Midbrain (tissue), 1 donor: ENCODE measurements at regions not wholly inside any gene's neighbourhood (a gene's known extent, or its start where the extent isn't known, plus 50 kb on each side); places are given as distances from the start of the nearest gene placed in this dataset.
"Not testable (repeated sequence)": the region's sequence is repeated elsewhere in the genome, so short reads cannot be mapped to it uniquely, and the experiment has no call there.

Experiments
- DNase-seq: peaks from one replicate; lab custom pipeline; 2025; lab: John Stamatoyannopoulos, UW

DNA sequence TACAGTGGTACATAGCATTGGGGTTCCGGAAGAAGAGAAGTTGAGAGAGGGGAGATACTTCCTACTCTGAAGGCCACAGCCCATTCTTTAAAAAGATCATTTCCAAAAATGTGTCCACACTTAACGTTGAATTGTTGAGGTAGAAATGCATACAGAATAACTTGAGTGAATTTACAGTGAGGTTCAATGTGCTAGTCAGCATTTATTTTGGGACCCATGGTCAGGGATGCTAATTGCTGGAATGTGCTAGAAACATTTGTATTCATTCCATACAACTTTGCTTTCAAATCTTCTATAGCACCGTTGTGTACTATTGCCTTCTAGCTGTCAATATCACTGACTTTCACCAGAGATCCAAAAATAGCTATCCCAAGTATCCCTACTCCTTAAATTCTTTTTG is 325.9 kb downstream of the SATB2 start:
- no peak for DNase-seq

DNA sequence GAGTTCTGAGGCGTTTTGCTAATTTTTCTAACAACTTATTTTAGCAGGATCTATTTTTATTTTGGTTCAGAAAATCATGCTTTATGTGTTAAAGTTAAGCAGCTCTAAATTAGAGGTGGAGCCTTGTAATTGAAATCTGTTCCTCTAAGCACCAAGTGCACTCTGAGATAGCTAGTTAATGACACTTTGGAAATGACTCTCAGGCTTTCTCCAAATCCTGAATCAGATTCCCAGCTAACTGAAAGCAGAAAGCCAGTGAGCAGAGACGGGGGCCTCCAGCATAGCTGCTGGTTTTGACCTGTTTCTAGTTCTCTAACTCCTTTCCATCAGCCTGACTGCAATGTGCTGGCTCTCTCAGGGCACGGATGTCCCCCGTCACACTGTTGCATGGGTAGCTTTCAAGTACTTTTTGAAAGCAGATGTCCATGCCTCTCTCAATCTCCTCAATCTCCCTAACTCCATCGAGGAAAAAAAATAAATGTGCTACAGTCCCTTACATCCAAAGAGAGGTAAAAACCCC is 326.5 kb downstream of the SATB2 start:
- no peak for DNase-seq

DNA sequence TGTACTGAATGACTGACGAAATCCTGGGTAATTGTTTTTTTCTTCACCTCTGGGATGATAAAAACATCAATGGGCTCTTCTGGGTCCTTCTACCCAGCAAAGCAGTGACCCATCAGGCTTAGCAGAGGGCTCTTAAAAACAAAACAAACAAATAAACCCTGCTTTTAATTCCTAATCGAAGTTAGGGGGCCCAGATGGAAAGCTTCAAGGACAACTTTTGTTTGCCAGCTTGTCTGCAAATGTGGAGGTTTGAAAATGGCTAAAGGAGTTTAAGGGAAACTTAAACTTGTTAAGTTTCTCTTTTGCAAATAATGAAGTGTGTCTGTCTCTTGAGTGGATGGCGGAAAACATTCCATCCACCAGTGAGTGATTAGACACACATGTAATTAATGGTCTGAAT is 327.2 kb downstream of the SATB2 start:
- DNase-seq = no peak

DNA sequence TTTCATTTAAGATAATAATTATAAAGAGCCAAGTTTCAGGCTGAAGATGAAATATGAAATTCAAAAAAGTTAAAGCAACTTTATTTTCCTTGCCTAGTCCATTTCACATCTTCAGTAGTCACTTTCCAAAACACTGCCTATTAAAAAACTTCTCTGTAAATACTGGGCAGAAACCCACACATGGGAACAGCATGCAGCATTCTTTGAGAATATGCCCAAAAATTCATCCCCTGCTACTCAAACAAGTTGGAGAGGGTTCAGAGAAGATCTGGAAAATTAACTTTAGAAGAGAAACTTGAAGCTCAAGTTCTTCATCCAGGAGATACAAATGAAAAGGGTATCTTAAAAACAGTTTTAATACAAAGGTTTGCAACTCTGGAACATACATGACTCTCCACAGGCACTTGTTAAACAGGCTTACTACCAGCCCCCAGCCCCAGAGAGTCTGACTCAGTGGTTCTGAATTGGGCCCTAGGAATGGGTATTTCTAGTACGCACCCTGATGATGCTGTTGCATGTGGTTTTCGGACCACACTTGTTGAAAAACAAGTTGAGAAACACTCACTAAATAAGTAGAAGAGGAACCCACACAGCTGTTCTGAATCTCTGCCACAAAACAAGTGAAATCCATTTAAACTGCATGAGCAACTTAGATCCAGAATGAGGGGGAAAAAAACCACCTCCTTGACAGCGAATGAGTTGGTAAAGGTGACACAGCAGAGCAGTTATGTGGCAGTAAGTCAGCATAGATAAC is 329.1 kb downstream of the SATB2 start:
- DNase-seq = no peak

DNA sequence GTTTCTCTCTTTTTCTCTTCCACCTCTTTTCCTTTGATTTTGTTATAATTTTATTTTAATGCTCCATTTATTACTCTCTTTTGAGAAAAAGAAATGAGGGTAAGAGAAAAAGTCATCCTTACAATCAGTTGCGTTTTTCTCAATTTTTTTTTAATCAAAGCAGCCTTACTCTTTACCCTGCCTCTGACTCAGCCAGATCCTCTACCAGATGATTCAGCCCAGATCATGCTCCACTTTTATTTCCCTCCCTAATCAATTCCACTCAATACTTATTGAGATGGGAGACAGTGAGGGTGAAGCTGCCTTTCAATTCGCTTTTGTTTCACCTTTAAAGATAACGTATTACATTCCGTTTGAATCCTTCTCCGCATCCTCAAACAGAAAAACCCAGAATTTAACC is 337.9 kb downstream of the SATB2 start:
- no peak for DNase-seq

DNA sequence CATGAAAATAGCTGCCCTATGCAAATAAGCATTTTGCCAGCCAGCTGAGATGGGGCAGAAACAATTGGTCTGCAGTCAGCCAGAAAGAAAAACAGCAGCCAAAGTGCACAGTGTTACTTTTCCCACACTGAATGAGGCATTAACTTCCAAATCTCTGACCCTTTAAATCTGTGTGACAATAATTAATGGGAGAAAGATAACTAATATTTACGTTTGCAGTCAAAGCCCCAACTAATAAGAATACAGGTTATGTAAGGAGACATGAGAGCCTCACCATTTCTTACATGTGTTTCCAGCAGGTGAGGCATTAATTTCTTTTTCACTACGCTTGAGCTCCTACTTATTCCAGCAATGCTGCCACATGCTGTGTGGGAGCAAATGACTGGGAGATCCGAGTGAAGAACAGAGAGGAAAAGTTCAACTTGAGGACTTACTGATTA is 339.0 kb downstream of the SATB2 start:
- DNase-seq = no peak

DNA sequence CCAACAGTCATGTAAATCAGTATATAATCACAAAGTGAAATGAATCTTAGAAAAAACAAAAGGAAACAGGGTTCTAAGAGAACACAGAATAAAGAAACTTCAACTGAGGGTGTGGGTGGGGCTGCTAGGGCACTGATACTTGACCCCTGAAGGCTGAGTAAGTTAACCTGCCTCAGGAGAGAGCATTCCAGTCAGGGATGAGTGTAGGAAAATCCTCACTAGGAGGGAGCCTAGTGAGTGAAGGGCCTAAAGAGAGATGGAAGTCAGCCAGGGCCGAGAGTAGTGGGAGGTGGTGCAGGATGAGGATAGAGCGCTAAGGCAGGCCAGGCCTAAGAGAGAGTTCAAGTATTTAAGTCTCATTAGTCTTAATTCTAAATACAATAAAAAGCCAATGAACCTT is 342.6 kb downstream of the SATB2 start:
- DNase-seq = no peak

DNA sequence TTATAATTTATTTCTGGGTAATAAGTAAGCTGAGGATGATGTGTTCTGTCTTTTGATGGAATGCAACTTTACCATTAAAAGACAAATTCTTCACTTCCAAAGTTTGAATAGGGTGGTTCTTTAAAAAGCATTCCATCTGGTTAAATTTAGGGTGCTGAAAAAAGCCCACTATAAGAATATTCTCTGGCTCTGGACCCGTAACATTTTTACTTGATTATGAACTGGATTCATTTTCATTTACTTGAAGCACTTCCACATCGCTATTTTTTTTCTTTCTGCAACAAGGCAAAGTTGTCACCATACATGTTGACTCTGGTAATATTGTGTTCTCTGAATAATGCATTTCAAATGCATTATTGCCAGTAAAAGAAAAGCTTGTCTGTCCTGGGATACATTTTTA is 344.6 kb downstream of the SATB2 start:
- DNase-seq = no peak

DNA sequence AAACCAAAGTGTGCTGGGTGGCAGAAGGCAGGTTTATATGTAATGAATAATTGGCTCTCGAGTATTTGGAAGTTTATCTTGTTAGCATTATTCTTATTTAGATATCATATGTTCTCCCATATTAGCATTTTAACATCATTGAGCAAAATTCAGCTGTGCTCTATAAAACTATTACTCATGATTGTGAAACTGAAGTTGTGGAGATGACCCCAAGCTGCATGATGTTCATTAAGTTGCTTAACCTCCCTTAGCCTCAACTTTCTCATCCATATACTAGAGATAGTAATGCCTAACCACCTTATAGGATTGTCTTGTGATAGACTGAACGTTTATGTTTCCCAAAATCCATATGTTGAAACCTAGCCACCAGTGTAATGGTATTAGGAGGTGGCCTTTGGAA is 346.3 kb downstream of the SATB2 start:
- DNase-seq = no peak

DNA sequence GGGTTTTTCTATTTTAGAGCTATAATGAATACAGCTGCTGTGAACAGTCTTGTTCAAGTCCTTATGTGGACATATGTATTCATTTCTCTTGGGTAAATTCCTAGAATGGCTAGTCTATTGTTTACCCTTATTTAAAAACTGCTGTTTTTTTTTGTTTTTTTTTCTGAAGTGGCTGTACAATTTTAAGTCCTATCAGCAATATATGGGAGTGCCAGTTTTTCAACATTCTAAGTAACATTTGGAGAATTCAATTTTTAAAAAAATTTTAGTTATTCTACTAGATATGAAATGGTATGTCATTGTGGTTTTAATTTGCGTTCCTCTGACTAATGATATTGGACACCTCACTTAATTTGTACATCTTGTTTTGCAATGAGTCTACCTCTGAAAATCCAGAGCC is 349.7 kb downstream of the SATB2 start:
- no peak for DNase-seq

DNA sequence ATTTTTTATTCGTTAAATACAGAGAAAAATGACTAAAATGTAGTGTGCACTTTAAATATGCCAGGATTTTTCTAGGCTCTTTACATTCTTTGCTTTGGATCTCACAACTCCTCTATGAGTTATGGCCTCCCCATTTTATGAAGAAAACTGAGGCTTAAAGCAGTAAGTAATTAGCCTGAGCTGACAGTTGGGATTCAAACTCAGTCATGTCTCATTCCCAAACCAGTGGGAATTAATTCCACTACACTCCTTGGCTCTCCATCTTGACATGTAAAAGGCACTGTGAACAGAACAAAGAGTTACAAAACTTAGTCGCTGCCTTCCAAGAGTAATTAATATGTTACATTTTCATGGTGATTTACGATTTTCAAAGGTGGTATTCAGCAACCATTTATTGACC is 351.9 kb downstream of the SATB2 start:
- DNase-seq = no peak

DNA sequence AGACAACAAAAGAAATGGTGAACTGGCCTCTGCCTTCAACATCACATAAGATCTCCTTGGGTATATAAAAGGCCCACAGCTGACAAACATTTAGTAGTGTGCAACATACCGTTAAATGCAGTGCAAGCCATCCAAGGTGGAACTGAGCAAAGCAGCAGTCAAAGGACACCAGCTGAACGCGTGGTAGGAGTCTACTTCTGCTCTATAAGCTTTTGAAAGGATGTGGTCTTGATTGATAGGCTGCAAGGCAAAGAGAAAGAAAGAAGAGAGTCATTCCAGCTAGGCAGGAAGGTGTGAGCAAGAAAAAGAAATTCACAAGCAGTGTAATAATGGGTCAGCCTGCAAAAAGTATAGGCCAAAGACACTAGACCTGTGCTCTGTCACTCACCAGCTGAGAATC is 356.3 kb downstream of the SATB2 start:
- no peak for DNase-seq

DNA sequence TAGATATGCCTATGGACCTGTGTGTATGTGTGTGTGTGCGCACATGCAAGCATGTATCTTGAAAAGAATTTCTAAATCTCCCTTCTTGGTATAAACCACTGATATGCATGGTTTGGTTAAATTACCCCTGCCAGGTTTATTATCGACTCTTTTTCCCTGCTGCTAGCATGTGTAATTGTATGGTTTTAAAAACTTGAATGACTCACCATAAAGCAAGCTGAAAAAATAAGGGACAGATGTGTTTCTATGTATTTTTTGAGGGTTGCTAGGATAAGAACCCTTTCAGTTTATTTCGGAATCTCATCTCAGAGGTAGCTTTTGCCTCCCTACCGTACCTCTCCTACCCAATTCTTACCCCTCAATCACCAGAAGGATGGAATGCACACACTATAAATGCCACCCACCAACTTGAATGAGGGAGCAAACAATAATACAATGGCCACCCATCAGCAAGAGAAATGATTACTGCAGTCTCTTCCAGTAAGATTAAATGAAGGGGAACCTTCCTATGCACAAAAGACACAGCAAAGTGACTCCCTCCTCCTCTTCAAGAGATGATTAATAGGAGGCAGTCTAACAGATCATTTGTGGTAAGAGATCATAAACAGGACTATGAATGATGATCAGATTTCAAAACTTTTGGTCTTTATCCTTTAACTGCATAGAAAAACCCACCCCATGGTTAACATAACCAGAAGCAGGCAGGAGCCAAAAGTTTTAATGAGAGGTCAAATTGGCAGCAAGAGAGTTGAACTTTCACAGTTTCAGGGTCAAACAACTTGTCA is 357.2 kb downstream of the SATB2 start:
- no peak for DNase-seq

DNA sequence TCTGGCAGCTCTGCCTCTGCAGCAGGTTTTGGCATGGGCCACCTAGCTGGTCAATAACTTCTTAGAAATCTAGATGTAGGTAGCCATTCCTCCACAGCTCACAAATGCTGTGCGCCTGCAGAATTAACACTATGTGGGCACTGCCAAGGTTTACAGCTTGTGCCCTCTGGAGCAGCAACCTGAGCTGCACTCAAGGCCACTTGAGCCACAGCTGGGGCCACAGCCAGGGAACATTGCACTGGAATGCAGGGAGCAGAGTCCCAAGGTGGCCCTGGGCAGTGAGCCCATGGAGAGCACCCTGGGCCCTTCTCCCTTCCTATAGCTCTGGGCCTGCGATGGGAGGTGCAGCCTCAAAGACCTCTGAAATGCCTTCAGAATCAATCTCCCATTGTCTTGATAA is 365.3 kb downstream of the SATB2 start:
- DNase-seq = no peak

DNA sequence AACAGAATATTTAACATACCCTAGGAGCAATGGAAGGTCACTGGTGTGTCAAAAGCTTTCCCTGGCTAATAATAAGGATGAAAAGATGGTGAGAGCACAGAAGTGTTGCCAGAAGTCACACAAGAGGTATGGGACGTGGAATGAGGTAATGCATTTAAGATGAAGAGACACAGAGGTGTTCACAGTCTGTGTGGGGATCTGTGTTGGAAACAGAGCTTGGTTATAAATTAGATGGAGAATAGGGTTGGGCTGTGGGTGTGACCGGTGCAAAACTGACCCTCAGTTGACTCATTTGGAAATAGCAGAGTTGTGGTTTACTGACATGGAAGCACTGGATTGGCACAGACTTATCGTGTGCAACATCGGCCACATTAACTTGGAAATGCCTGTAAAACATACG is 372.5 kb downstream of the SATB2 start:
- no peak for DNase-seq

DNA sequence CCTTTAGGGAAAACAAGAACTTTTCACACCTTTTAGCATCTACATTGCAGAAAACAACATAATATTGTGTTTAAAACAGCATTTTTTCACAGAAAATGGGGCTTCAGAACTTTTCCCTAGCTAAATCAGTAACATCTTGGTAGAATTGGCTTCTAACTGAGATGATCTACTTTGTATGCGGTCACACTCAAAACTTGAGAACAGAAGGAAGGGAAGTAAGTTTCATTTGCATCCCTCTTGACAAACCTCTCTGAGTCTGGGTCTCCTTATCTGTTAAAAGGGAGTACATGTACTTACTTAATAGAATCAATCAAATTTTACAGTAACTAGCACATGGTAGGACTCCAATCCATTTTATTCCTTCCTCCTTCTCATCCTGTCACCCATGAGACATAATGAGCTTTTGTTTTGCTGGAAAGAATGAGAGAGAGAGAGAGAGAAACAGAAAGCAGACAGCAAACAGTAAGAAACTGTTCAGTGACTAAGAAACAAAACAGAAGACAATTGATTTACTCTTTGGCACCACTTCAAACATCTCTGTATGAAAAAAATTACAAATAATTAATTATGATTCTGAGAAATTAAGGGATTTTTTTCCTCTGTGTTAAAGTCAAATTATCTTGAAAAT is 387.3 kb downstream of the SATB2 start:
- peak; percentile 45 for DNase-seq

DNA sequence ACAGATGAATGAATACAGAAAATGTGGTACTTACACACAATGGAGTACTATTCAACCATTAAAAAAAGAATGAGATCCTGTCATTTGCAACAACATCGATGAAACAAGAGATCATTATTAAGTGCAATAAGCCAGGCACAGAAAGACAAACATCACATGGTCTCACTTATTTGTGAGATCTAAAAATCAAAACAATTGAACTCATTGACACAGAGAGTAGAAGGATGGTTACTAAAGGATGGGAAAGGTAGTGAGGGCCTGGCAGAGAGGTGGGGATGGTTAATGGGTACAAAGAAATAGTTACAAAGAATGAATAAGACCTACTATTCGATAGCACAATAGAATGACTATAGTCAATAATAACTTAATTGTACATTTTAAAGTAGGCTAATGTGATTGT is 393.5 kb downstream of the SATB2 start:
- no peak for DNase-seq

DNA sequence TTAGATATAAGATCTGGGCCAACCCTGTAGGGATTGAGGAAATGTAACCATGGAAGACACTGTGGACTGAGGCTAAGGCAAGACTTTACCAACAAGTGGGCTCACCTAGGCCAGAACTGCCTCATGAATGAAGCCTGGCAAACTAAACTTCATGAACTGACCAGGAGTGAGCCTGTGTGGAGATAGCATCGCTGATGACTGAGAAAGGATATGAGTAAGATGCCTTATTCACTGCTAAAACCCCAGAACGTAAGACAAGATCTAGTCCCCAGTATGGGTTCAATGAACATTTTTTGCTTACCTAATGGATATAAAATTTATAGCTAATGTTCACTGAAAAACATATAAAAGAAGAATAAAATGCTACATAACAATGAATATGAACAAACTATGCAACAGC is 399.8 kb downstream of the SATB2 start:
- no peak for DNase-seq

DNA sequence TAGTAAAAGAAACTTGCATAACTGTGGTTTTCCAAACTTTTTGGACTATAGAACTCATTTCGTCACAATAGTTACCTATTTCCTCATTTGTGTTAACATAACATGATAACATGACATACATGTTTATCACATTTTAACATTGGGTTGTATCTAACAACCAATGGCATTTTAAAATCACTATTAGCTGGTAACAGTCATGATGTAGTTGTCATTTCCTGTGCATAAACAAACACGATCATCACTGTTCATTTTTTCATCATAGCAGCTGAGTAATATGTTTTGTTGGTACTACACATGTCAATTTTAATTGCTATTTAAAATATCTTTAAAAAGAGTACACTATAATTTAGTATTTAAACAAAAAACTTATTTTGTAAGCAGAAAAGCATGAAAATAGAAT is 402.4 kb downstream of the SATB2 start:
- DNase-seq = no peak

DNA sequence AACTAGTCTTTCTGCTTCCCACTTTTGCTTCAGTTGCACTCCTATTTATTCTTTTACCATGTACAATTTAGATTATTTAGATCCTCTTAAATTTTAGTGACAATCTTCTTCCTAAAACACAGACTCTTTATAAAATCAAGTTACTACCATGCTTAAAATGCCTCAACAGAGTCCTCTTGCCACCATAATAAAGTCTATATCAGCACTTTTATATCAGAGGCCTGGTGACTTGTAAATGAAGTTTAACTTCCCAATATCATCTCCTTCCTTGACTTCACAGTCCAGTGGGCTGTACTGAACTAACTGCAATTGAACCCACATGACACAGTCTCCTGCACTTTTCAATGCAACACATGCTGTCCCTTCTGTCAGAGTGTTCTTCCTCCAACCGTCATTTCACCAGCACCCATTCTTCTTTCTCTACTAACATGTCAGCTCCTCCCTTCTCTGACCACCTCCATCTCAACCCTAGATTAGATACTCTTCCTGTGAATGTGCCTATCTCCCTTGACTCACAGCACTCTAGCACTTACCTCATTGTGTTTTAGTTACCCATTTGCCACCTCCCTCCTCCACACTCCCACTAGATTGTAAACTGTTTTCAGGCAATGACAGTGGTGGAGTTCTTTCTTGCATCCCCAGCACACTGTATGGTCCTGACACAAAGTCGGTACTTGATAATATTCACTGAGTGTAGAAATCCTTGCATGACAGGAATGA is 414.9 kb downstream of the SATB2 start:
- DNase-seq = no peak

DNA sequence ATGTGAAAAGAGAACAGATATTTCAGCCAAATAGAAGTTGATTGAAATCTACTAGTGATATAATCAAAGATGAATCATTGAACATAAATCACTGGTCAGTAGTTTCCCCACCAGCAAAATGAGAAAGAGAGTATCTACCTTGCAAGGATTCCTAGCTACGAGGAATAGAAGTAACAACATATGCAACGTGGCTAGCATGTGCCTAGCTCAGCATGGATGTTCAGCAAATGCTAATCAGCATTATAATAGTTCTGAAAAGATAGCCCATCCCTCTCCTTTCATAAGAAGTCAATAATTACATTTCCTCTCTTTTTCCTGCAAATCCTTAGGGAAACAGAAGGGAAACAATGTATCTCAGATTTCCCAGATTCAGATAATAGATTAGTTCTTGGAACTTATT is 417.2 kb downstream of the SATB2 start:
- no peak for DNase-seq

DNA sequence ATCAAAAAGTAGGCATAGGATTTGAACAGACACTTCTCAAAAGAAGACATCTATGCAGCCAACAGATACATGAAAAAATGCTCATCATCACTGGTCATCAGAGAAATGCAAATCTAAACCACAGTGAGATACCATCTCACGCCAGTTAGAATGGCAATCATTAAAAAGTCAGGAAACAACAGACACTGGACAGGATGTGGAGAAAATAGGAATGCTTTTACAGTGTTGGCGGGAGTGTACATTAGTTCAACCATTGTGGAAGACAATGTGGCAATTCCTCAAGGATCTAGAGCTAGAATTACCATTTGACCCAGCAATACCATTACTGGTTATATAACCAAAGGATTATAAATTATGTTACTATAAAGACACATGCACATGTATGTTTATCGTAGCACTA is 424.0 kb downstream of the SATB2 start:
- DNase-seq = not testable (repeated sequence)
